ENCODE measurements at regions not wholly inside any gene's neighbourhood (a gene's known extent, or its start where the extent isn't known, plus 50 kb on each side); places are given as distances from the start of the nearest gene placed in this dataset.

DNA sequence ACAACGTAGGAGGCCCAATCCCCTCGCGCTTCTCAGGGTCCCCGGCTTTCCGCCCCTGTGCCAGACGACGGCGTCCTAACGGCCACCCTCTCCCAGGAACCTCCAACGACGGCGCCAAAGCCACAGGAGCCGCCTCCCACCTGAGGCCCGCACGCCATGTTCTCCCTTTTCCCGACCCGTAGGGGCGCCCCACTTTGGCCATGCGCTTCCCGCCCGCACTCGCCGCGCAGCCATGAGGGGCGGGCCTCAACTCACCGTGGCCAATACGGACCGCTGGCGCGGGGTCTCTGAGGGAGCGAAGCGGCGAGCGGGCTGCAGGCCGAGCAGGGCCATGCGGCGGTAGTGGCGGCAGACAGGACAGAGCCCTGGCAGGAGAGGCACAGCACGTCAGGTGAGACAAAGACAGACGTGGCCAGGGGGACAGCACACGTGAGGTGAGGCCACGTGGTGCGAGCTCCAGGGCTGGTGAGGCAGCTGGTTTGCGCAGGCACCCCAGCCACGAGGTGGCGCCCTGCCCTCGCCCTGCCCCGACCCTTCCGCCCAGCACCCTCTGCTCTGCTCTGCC, 1005.5 kb upstream of the PTPRD start:
- intact Hi-C loops (cut with DNase I) = no loop called here
- peak in 1 of 7 experiments; percentile 5 for TF ChIP-seq CTCF (IDR thresholded peaks at IDR 0.05)
- no peak for TF ChIP-seq POLR2A (IDR thresholded peaks at IDR 0.05)
- Histone ChIP-seq H3K9me3 (no peaks in the 10 kb centered on the region), H3K4me1 (no peaks in the 10 kb centered on the region), H3K27me3 (no peaks in the 10 kb centered on the region), H3K27ac (no peak overlapping the region), H3K36me3 (replicated peaks in 1 of 2; ENCODE audit: insufficient read depth in 1 of 2, low read depth in 2 of 2) (no peaks in the 10 kb centered on the region), H3K4me3 (no peak overlapping the region)
- ATAC-seq (no peak), DNase-seq (peak in 2 of 4 donors; percentile 5 to 10)
- WGBS, 2 donors = 85 to 87% methylated on average over 48 to 49 of the region's 49 CpGs

DNA sequence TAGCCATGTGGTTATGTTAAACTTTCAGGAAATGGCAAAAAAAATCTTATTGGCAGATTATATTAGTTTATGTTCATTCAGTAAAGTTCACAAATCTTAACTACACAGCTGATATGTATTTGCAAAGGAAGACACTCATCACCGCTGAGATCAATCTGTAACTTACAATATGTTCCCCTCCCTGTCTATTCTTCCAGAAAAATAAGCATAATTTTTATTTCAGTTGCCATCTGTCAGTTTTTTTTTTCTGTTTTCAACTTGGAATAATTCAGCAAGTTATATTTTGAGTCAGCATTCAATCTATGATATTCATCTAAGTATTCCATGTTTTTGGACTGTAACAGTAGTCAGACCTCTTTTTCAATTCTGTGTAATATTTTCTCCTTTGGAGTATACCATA, 1019.9 kb upstream of the PTPRD start:
- ATAC-seq (no peak), DNase-seq (no peak)
- Histone ChIP-seq H3K9me3 (peaks cover 0 to 4% (median 0%) of the 10 kb centered on the region in 3 donors), H3K4me3 (no peak overlapping the region), H3K27ac (no peak overlapping the region), H3K27me3 (no peaks in the 10 kb centered on the region), H3K4me1 (no peaks in the 10 kb centered on the region), H3K36me3 (replicated peaks in 1 of 2; ENCODE audit: insufficient read depth in 1 of 2, low read depth in 2 of 2) (no peaks in the 10 kb centered on the region)
- TF ChIP-seq CTCF (IDR thresholded peaks at IDR 0.05) (no peak), POLR2A (IDR thresholded peaks at IDR 0.05) (no peak)
- 90 to 93% methylated on average over 1 of the region's 1 CpG for WGBS, 2 donors
- intact Hi-C loops (cut with DNase I) = no loop called here

DNA sequence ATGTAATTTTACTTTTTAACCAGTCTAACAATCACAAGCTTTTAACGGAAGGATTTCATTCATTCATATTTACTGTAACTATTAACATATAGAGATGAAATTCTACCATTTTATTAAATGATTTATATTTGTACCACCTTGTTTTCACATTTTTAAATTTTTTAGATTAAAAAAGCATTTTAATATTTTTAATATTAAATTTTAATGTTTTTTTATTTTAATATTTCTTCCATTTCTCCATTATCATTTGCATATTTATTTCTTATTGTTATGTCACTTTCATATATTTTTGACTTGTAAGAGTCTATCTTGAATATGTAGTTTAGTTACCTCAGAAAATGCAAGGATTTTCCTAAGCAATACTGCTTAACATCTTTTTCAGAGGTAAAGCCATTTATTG, 1034.0 kb upstream of the PTPRD start:
- intact Hi-C loops (cut with DNase I) = no loop called here
- H3K4me1 ChIP-seq = no peaks in the 10 kb centered on the region
- no peak overlapping the region for H3K4me3 ChIP-seq
- H3K27me3 ChIP-seq = no peaks in the 10 kb centered on the region
- WGBS, 2 donors = 88 to 98% methylated on average over 1 of the region's 1 CpG
- DNase-seq = no peak
- no peak for ATAC-seq
- H3K27ac ChIP-seq = no peak overlapping the region
- no peaks in the 10 kb centered on the region for H3K9me3 ChIP-seq
- no peaks in the 10 kb centered on the region for H3K36me3 ChIP-seq (replicated peaks in 1 of 2; ENCODE audit: insufficient read depth in 1 of 2, low read depth in 2 of 2)
- TF ChIP-seq CTCF (IDR thresholded peaks at IDR 0.05) (no peak), POLR2A (IDR thresholded peaks at IDR 0.05) (no peak)

DNA sequence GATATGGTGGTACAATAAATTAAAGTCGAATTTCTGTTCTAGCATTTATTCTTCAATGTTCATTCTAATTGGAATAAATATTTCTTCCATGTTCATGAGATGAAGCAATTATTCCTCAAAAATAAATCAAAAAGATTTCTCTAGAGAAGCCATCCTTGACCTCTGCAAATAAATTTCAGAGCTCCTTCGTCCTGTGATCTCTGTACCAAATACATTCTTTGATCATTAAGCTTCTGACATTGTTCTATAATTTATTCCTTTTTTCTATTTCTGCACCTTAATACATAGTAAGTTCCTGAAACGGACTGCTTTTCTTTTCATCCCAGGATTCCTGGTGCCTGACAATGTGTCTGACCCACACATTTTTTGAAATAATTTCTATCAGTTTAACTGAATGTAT, 1039.3 kb upstream of the TYRP1 start:
- H3K36me3 ChIP-seq (replicated peaks in 1 of 2; ENCODE audit: insufficient read depth in 1 of 2, low read depth in 2 of 2) = no peaks in the 10 kb centered on the region
- intact Hi-C loops (cut with DNase I) = no loop called here
- H3K4me3 ChIP-seq = no peak overlapping the region
- no peaks in the 10 kb centered on the region for H3K27me3 ChIP-seq
- 34 to 48% methylated on average over 3 of the region's 3 CpGs for WGBS, 2 donors
- H3K4me1 ChIP-seq = no peaks in the 10 kb centered on the region
- H3K27ac ChIP-seq = no peak overlapping the region
- DNase-seq (no peak), ATAC-seq (no peak)
- TF ChIP-seq CTCF (IDR thresholded peaks at IDR 0.05) = no peak
- no peak for TF ChIP-seq POLR2A (IDR thresholded peaks at IDR 0.05)
- H3K9me3 ChIP-seq = no peaks in the 10 kb centered on the region

- Histone ChIP-seq H3K9me3 (no peaks in the 10 kb centered on the region), H3K4me1 (no peaks in the 10 kb centered on the region), H3K27ac (no peak overlapping the region), H3K36me3 (replicated peaks in 1 of 2; ENCODE audit: insufficient read depth in 1 of 2, low read depth in 2 of 2) (no peaks in the 10 kb centered on the region), H3K27me3 (no peaks in the 10 kb centered on the region), H3K4me3 (no peak overlapping the region)
- WGBS, 2 donors = 78 to 100% methylated on average over 1 of the region's 1 CpG
- intact Hi-C loops (cut with DNase I) = no loop called here
- DNase-seq = no peak
- ATAC-seq = no peak
- TF ChIP-seq POLR2A (IDR thresholded peaks at IDR 0.05) = no peak
- no peak for TF ChIP-seq CTCF (IDR thresholded peaks at IDR 0.05)
Observed at GRCh38 chr9:11663913-11664312, 1029.3 kb upstream of the TYRP1 start.

Data from body of pancreas (tissue), 4 donors.